ENCODE measurements at regions not wholly inside any gene's neighbourhood (a gene's known extent, or its start where the extent isn't known, plus 50 kb on each side); places are given as distances from the start of the nearest gene placed in this dataset.

DNA sequence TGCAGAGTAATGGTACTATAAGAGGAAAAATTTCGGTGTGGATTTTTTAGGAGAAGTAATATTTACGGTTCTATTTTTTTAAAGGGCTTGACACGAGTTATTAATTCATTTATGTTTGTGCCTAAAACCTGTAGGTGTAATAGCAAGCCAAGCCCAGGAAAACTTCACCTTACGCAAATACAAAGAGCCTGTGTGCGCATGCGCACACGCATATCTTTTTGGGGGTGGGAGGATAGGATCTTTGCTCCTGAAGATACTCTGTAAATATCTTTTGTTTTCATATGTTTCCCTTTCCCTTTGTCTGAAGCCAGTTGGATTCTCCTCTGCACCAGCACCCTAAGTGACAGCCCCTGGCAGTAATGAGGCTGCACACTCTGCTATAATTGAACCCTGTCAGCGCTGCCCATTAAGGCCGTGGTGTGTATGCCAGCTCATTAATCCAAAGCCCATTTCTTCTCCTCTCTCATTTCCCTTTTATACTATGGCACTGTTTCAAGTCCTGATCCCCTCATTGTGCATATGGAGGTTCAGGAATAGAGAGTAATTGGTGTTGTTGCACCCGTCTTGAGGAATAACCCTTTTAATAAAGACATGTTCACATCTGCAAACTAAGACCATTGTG, 327.2 kb upstream of the E2F7 start:
- TF ChIP-seq CTCF (conservative IDR thresholded peaks at IDR 0.05 in 1 of 2, IDR thresholded peaks at IDR 0.05 in 1 of 2; ENCODE audit: extremely low read depth in 1 of 2, insufficient read depth in 1 of 2, low read depth in 1 of 2, low read length in 2 of 2) (no peak), EZH2 (IDR thresholded peaks at IDR 0.05; ENCODE audit: borderline replicate concordance, low read length) (no peak)
